HEK293T (cell line): ENCODE measurements at regions not wholly inside any gene's neighbourhood (a gene's known extent, or its start where the extent isn't known, plus 50 kb on each side); places are given as distances from the start of the nearest gene placed in this dataset.

Experiments
- CTCF ChIA-PET: fragments of 350-600 bp; formaldehyde crosslinking; extraction: SDS; loops from one replicate; lab custom pipeline; 2021; ENCODE audit warnings: antibody characterized with exemption, inconsistent platforms; lab: Yijun Ruan, JAX
- POLR2A ChIA-PET: fragments of 350-600 bp; formaldehyde crosslinking; extraction: SDS; loops from one replicate; lab custom pipeline; 2020; ENCODE audit warnings: antibody characterized with exemption, inconsistent platforms; lab: Yijun Ruan, JAX
- DNase-seq: peaks from one replicate; pipeline ENCODE4 v3.0.0; 2012; ENCODE audit warnings: mixed read lengths; ENCODE audit errors: extremely low spot score
- ARNT ChIP-seq: fragments of 450-650 bp; IDR thresholded peaks from 2 replicates; pipeline ENCODE4 v1.6.1; 2017; ENCODE audit warnings: mild to moderate bottlenecking
- BHLHE40 ChIP-seq: fragments of 450-650 bp; IDR thresholded peaks from 2 replicates; pipeline ENCODE4 v1.6.1; 2016; ENCODE audit warnings: mild to moderate bottlenecking, moderate library complexity, borderline replicate concordance
- CTBP1 ChIP-seq: fragments of 450-650 bp; IDR thresholded peaks from 2 replicates; pipeline ENCODE4 v1.6.1; 2016; ENCODE audit warnings: borderline replicate concordance
- ELF4 ChIP-seq: fragments of 450-650 bp; IDR thresholded peaks from 2 replicates; pipeline ENCODE4 v1.6.1; 2017; ENCODE audit warnings: antibody characterized with exemption
- FOXA1 ChIP-seq: fragments of 450-650 bp; IDR thresholded peaks from 2 replicates; pipeline ENCODE4 v1.6.1; 2016; ENCODE audit warnings: mild to moderate bottlenecking
- FOXK2 ChIP-seq: fragments of 450-650 bp; IDR thresholded peaks from 2 replicates; pipeline ENCODE4 v1.6.1; 2016; ENCODE audit warnings: mild to moderate bottlenecking
- FOXM1 ChIP-seq: fragments of 450-650 bp; IDR thresholded peaks from 2 replicates; pipeline ENCODE4 v1.6.1; 2017; ENCODE audit warnings: mild to moderate bottlenecking, borderline replicate concordance
- HDGF ChIP-seq: fragments of 450-650 bp; IDR thresholded peaks from 2 replicates; pipeline ENCODE4 v1.6.1; 2017; ENCODE audit warnings: antibody characterized with exemption, borderline replicate concordance
- L3MBTL2 ChIP-seq: fragments of 450-650 bp; conservative IDR thresholded peaks from 2 replicates; pipeline ENCODE4 v1.6.1; 2016; ENCODE audit warnings: mild to moderate bottlenecking
- LEF1 ChIP-seq: fragments of 450-650 bp; IDR thresholded peaks from 2 replicates; pipeline ENCODE4 v1.6.1; 2017; ENCODE audit warnings: mild to moderate bottlenecking, borderline replicate concordance
- NFRKB ChIP-seq: fragments of 450-650 bp; IDR thresholded peaks from 2 replicates; pipeline ENCODE4 v1.6.1; 2016; ENCODE audit warnings: mild to moderate bottlenecking, moderate library complexity
- PKNOX1 ChIP-seq: fragments of 450-650 bp; IDR thresholded peaks from 2 replicates; pipeline ENCODE4 v1.6.1; 2016
- SP1 ChIP-seq: fragments of 450-650 bp; IDR thresholded peaks from 2 replicates; pipeline ENCODE4 v1.6.1; 2017
- SUZ12 ChIP-seq: fragments of 450-650 bp; IDR thresholded peaks from 2 replicates; pipeline ENCODE4 v1.6.1; 2016; ENCODE audit warnings: mild to moderate bottlenecking
- TARDBP ChIP-seq: fragments of 450-650 bp; IDR thresholded peaks from 2 replicates; pipeline ENCODE4 v1.6.1; 2016
- ZNF384 ChIP-seq: fragments of 450-650 bp; IDR thresholded peaks from 2 replicates; pipeline ENCODE4 v1.6.1; 2016

GRCh38 chr1:239128541-239128940 is 257.8 kb upstream of the CHRM3 start:
- ChIA-PET CTCF (no interaction called here), POLR2A (no interaction called here)
- no peak for TF ChIP-seq FOXM1
- no peak for TF ChIP-seq FOXA1
- TF ChIP-seq LEF1: no peak
- TF ChIP-seq SP1: no peak
- TF ChIP-seq ELF4: no peak
- TF ChIP-seq CTBP1: no peak
- TF ChIP-seq BHLHE40: no peak
- TF ChIP-seq ARNT: no peak
- TF ChIP-seq PKNOX1: no peak
- TF ChIP-seq FOXK2: no peak
- no peak for TF ChIP-seq TARDBP
- no peak for TF ChIP-seq L3MBTL2
- no peak for TF ChIP-seq HDGF
- TF ChIP-seq NFRKB: no peak
- no peak for TF ChIP-seq ZNF384
- no peak for TF ChIP-seq SUZ12
- DNase-seq: no peak

- TF ChIP-seq NFRKB: no peak
- TF ChIP-seq ELF4: no peak
- DNase-seq: no peak
- POLR2A ChIA-PET: no interaction called here
- CTCF ChIA-PET: no interaction called here
Measured at GRCh38 chr1:239126884-239127283, 259.5 kb upstream of the CHRM3 start.

GRCh38 chr1:239125893-239126292 is 260.5 kb upstream of the CHRM3 start:
- CTCF ChIA-PET: no interaction called here
- no peak for DNase-seq
- no peak for TF ChIP-seq L3MBTL2
- no peak for TF ChIP-seq FOXK2
- TF ChIP-seq NFRKB: no peak
- TF ChIP-seq BHLHE40: no peak
- TF ChIP-seq TARDBP: no peak
- no peak for TF ChIP-seq FOXA1
- no peak for TF ChIP-seq CTBP1
- no peak for TF ChIP-seq SP1
- TF ChIP-seq PKNOX1: no peak
- TF ChIP-seq HDGF: no peak
- POLR2A ChIA-PET: no interaction called here

GRCh38 chr1:239125027-239125426 is 261.3 kb upstream of the CHRM3 start:
- TF ChIP-seq LEF1 (no peak), SUZ12 (no peak), PKNOX1 (no peak)
- ChIA-PET CTCF (no interaction called here), POLR2A (no interaction called here)

GRCh38 chr1:239123260-239123659 is 263.1 kb upstream of the CHRM3 start:
- no peak for TF ChIP-seq L3MBTL2
- no peak for TF ChIP-seq FOXA1
- TF ChIP-seq ARNT: no peak
- no peak for TF ChIP-seq FOXK2
- no peak for TF ChIP-seq LEF1
- no peak for TF ChIP-seq SUZ12
- no peak for TF ChIP-seq HDGF
- TF ChIP-seq TARDBP: no peak
- no peak for TF ChIP-seq NFRKB
- TF ChIP-seq CTBP1: no peak
- TF ChIP-seq ELF4: no peak
- DNase-seq: no peak
- CTCF ChIA-PET: no interaction called here
- POLR2A ChIA-PET: no interaction called here

More at GRCh38 chr1:239125027-239125426, 261.3 kb upstream of the CHRM3 start:
- DNase-seq: no peak

- POLR2A ChIA-PET: no interaction called here
- no peak for DNase-seq
- TF ChIP-seq ELF4 (no peak), TARDBP (no peak), PKNOX1 (no peak), FOXA1 (no peak), ARNT (no peak), FOXM1 (no peak), SP1 (no peak), BHLHE40 (no peak), FOXK2 (no peak), ZNF384 (no peak), L3MBTL2 (no peak), SUZ12 (no peak), LEF1 (no peak), CTBP1 (no peak), NFRKB (no peak)
- CTCF ChIA-PET: interaction anchor here (0.5 to 0.8 kb wide), 2 partner anchors 825 to 839 kb away, joined by 3 read pairs; no protein-coding TSS in a partner anchor
Measured at GRCh38 chr1:239112101-239112935, 274.1 kb upstream of the CHRM3 start.
